ENCODE measurements at regions not wholly inside any gene's neighbourhood (a gene's known extent, or its start where the extent isn't known, plus 50 kb on each side); places are given as distances from the start of the nearest gene placed in this dataset.

- H3K4me3 ChIP-seq (ENCODE audit: low read length), result no peak overlapping the region
- TF ChIP-seq, protein P1, sequence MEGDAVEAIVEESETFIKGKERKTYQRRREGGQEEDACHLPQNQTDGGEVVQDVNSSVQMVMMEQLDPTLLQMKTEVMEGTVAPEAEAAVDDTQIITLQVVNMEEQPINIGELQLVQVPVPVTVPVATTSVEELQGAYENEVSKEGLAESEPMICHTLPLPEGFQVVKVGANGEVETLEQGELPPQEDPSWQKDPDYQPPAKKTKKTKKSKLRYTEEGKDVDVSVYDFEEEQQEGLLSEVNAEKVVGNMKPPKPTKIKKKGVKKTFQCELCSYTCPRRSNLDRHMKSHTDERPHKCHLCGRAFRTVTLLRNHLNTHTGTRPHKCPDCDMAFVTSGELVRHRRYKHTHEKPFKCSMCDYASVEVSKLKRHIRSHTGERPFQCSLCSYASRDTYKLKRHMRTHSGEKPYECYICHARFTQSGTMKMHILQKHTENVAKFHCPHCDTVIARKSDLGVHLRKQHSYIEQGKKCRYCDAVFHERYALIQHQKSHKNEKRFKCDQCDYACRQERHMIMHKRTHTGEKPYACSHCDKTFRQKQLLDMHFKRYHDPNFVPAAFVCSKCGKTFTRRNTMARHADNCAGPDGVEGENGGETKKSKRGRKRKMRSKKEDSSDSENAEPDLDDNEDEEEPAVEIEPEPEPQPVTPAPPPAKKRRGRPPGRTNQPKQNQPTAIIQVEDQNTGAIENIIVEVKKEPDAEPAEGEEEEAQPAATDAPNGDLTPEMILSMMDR (IDR thresholded peaks at IDR 0.05; ENCODE audit: insufficient read depth, low read depth, low read length, missing control alignments), result peak; percentile 74
- DNase-seq (ENCODE audit: low read depth), result peak; percentile 67
These were observed 225.1 kb upstream of the CA10 start for GRCh38 chr17:52383493-52384100.

DNA sequence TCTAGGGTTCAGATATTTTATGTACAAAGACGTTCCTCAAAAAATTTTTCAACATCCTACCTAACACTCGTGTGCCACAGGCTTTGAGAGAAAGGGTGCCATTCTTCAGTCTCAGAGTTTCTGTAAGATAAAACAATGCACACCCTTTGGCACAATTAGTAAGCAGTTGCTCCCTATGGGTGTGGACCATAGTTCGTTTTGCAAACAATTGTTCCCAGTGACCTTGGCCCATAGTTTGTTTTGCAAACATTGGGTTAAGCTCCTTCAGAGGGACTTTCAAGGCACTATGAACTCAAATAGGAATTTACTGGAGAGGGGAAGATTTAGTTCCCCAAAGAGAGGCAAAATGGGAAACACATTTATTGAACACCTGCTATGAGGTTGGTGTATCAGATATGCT is 220.3 kb upstream of the CA10 start:
- H3K4me3 ChIP-seq (ENCODE audit: low read length), result no peak overlapping the region
- TF ChIP-seq, protein P1 (IDR thresholded peaks at IDR 0.05; ENCODE audit: insufficient read depth, low read depth, low read length, missing control alignments), result no peak
- DNase-seq (ENCODE audit: low read depth), result no peak

DNA sequence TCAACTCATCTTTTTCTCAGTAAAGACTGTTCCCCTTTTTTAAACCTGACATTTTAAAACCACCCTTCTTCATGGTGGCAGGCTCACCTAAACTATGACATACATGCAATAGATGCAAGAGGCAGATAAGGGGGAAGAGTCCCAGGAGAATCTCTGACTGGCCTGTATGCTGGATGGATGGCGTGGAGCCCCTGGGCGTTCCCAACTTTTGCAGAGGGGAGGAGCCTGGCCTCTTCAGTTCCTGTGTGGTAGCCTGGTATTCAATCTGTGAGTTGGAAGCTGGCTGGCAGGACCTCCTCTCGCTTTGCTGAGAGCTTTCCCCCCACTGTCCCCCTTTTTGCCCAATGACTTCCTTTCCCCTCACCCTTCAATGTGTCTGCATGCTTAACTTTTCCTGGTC is 217.6 kb upstream of the CA10 start:
- TF ChIP-seq, protein P1 (IDR thresholded peaks at IDR 0.05; ENCODE audit: insufficient read depth, low read depth, low read length, missing control alignments), result no peak
- H3K4me3 ChIP-seq (ENCODE audit: low read length), result no peak overlapping the region

DNA sequence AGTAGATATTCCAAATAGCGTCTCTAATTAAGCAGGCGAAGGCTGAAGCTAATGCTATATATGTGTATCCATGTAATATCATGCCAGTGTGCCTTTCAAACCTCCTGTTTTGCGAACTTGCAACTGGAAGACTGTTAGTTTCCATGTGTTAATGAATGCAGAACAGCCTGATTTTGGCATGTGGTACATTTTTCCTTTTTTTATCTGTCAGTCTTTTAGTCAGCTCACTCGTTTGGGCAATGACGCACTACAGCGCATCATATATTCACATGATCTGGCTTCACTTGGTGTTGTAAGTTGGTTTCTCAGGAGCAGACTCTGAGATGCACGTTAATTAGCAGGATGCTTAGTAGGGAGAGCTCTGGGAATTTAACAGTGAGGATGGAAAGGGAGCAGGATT is 210.4 kb upstream of the CA10 start:
- H3K4me3 ChIP-seq (ENCODE audit: low read length), result no peak overlapping the region
- TF ChIP-seq, protein P1 (IDR thresholded peaks at IDR 0.05; ENCODE audit: insufficient read depth, low read depth, low read length, missing control alignments), result no peak
- DNase-seq (ENCODE audit: low read depth), result no peak

More for the DNA sequence above, 217.6 kb upstream of the CA10 start:
- no peak for DNase-seq (ENCODE audit: low read depth)

DNA sequence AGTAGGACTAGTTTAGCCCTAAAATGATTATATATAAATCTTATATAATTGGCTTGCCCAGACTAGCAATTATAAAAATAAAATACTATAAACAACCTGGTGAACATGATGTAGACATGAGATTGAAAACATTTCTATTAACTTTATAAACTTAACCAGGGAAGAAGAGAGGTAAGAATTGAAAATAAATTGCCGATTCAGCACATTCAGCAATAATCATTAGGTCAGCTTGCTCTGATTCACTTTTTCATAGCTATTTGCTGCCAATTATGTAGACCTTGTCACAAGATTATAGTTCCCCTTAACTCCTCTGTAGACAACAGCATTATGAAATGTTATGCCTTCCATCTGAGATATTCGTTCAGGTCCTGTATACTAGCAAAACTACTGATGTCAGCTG is 199.3 kb upstream of the CA10 start:
- TF ChIP-seq, protein P1 (IDR thresholded peaks at IDR 0.05; ENCODE audit: insufficient read depth, low read depth, low read length, missing control alignments), result no peak
- no peak for DNase-seq (ENCODE audit: low read depth)
- no peak overlapping the region for H3K4me3 ChIP-seq (ENCODE audit: low read length)

GRCh38 chr17:52336796-52337195 is 178.3 kb upstream of the CA10 start:
- TF ChIP-seq, protein P1 (IDR thresholded peaks at IDR 0.05; ENCODE audit: insufficient read depth, low read depth, low read length, missing control alignments), result no peak
- no peak overlapping the region for H3K4me3 ChIP-seq (ENCODE audit: low read length)
- no peak for DNase-seq (ENCODE audit: low read depth)

DNA sequence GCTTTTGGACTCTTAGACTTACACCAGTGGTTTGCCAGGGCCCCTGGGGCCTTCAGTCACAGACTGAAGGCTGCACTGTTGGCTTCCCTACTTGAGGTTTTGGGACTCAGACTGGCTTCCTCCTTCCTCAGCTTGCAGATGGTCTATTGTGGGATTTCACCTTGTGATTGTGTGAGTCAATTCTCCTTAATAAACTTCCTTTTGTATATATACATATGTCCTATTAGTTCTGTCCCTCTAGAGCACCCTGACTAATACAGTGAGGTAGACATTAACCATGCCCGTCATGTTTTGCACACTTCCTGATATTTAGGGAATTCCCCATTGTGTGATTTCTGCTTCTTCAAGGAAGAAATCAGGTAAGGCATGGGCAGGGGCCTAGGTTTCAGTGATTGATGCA is 147.8 kb upstream of the CA10 start:
- DNase-seq (ENCODE audit: low read depth), result peak; percentile 59
- no peak overlapping the region for H3K4me3 ChIP-seq (ENCODE audit: low read length)
- TF ChIP-seq, protein P1 (IDR thresholded peaks at IDR 0.05; ENCODE audit: insufficient read depth, low read depth, low read length, missing control alignments), result no peak

Measured in epithelial cell of esophagus (primary cell).